HEK293 (cell line): ENCODE measurements at regions not wholly inside any gene's neighbourhood (a gene's known extent, or its start where the extent isn't known, plus 50 kb on each side); places are given as distances from the start of the nearest gene placed in this dataset.

Experiments used
- CTCF ChIA-PET: fragments of 350-600 bp; formaldehyde crosslinking; extraction: SDS; loops from one replicate; lab custom pipeline; 2021; ENCODE audit warnings: antibody characterized with exemption; lab: Yijun Ruan, JAX
- POLR2A ChIA-PET: fragments of 300-600 bp; formaldehyde crosslinking; extraction: SDS; loops from one replicate; lab custom pipeline; 2020; ENCODE audit warnings: antibody characterized with exemption, inconsistent platforms; lab: Yijun Ruan, JAX
- H3K27ac ChIP-seq: fragments of 200-500 bp; sonication (Bioruptor generic); 2 replicates; pipeline ENCODE4 v1.5.1; 2014; ENCODE audit warnings: low read depth, low read length, control low read depth, inconsistent platforms; ENCODE audit errors: extremely low read depth
- H3K36me3 ChIP-seq, 2 experiments: fragments of 200-500 bp in 1 of 2; sonication (Bioruptor generic) in 1 of 2; 1 replicate in 1 of 2; 2 replicates in 1 of 2; pipeline ENCODE4 v1.5.1; 2014 to 2017; ENCODE audit warnings: inconsistent platforms in 2 of 2, low read length in 2 of 2; ENCODE audit not compliant: control insufficient read depth in 2 of 2, insufficient read depth in 1 of 2
- H3K4me1 ChIP-seq: fragments of 200-500 bp; sonication (Bioruptor generic); 2 replicates; pipeline ENCODE4 v1.5.1; 2014; ENCODE audit warnings: mild to moderate bottlenecking, low read length, inconsistent platforms; ENCODE audit not compliant: control insufficient read depth, insufficient read depth
- H3K4me3 ChIP-seq: 2 replicates; pipeline ENCODE4 v1.5.1; 2011; ENCODE audit warnings: low read depth, mild to moderate bottlenecking, control low read depth, low read length, moderate library complexity
- H3K9me3 ChIP-seq: fragments of 200-500 bp; sonication (Bioruptor generic); 2 replicates; pipeline ENCODE4 v1.5.1; 2014; ENCODE audit warnings: low read depth, low read length, inconsistent platforms; ENCODE audit not compliant: control insufficient read depth, insufficient read depth
- KLF1 ChIP-seq: fragments of 450-650 bp; formaldehyde crosslinking; IDR thresholded peaks from 2 replicates; pipeline ENCODE4 v1.5.1; 2016; ENCODE audit warnings: missing biosample characterization, missing genetic modification characterization
- KLF7 ChIP-seq: fragments of 450-650 bp; formaldehyde crosslinking; IDR thresholded peaks from 2 replicates; pipeline ENCODE4 v1.5.1; 2016; ENCODE audit warnings: missing biosample characterization, missing genetic modification characterization, borderline replicate concordance
- SETDB1 ChIP-seq: IDR thresholded peaks from one replicate; pipeline ENCODE4 v1.6.1; 2017; ENCODE audit warnings: mild to moderate bottlenecking, low read length, moderate library complexity, mixed read lengths; ENCODE audit not compliant: insufficient read length
- ZBTB20 ChIP-seq: fragments of 450-650 bp; formaldehyde crosslinking; IDR thresholded peaks from 2 replicates; pipeline ENCODE4 v1.5.1; 2016; ENCODE audit warnings: missing biosample characterization, missing genetic modification characterization
- ZBTB48 ChIP-seq: fragments of 450-650 bp; formaldehyde crosslinking; IDR thresholded peaks from 2 replicates; pipeline ENCODE4 v1.5.1; 2016; ENCODE audit warnings: missing biosample characterization, missing genetic modification characterization
- ZBTB8A ChIP-seq: fragments of 450-650 bp; formaldehyde crosslinking; IDR thresholded peaks from 2 replicates; pipeline ENCODE4 v1.5.1; 2016; ENCODE audit warnings: missing biosample characterization, missing genetic modification characterization
- ZNF223 ChIP-seq: fragments of 450-650 bp; formaldehyde crosslinking; IDR thresholded peaks from 2 replicates; pipeline ENCODE4 v1.5.1; 2016; ENCODE audit warnings: missing biosample characterization, missing genetic modification characterization
- ZNF292 ChIP-seq: fragments of 450-650 bp; formaldehyde crosslinking; IDR thresholded peaks from 2 replicates; pipeline ENCODE4 v1.5.1; 2016; ENCODE audit warnings: low read depth, missing biosample characterization, missing genetic modification characterization, borderline replicate concordance
- ZNF394 ChIP-seq: fragments of 450-650 bp; formaldehyde crosslinking; IDR thresholded peaks from 2 replicates; pipeline ENCODE4 v1.5.1; 2016; ENCODE audit warnings: missing biosample characterization, missing genetic modification characterization, mild to moderate bottlenecking, moderate library complexity, borderline replicate concordance
- ZNF530 ChIP-seq: fragments of 450-650 bp; formaldehyde crosslinking; IDR thresholded peaks from 2 replicates; pipeline ENCODE4 v1.5.1; 2016; ENCODE audit warnings: low read depth, missing biosample characterization, missing genetic modification characterization
- ZNF664 ChIP-seq: fragments of 450-650 bp; formaldehyde crosslinking; IDR thresholded peaks from 2 replicates; pipeline ENCODE4 v1.5.1; 2016; ENCODE audit warnings: missing biosample characterization, missing genetic modification characterization
- ZSCAN16 ChIP-seq: fragments of 450-650 bp; formaldehyde crosslinking; IDR thresholded peaks from 2 replicates; pipeline ENCODE4 v1.5.1; 2016; ENCODE audit warnings: missing biosample characterization, missing genetic modification characterization
- ZXDB ChIP-seq: fragments of 450-650 bp; formaldehyde crosslinking; IDR thresholded peaks from 2 replicates; pipeline ENCODE4 v1.5.1; 2016; ENCODE audit warnings: missing biosample characterization, missing genetic modification characterization
- TF ChIP-seq, protein P1 (sequence below): fragments of 450-650 bp; formaldehyde crosslinking; IDR thresholded peaks from 2 replicates; pipeline ENCODE4 v1.5.1; 2017; ENCODE audit warnings: missing biosample characterization, missing genetic modification characterization
- TF ChIP-seq, protein P2 (sequence below): fragments of 450-650 bp; formaldehyde crosslinking; IDR thresholded peaks from 2 replicates; pipeline ENCODE4 v1.5.1; 2017; ENCODE audit warnings: missing biosample characterization, missing genetic modification characterization
- TF ChIP-seq, protein P3 (sequence below): sonication (generic); formaldehyde crosslinking; IDR thresholded peaks from 2 replicates; pipeline ENCODE4 v1.8.1; 2022; ENCODE audit warnings: mild to moderate bottlenecking, moderate library complexity, missing genetic modification reagents
- TF ChIP-seq, protein P4 (sequence below): fragments of 450-650 bp; formaldehyde crosslinking; conservative IDR thresholded peaks from 2 replicates; pipeline ENCODE4 v1.5.1; 2016; ENCODE audit warnings: low read depth, missing biosample characterization, missing genetic modification characterization
- TF ChIP-seq, protein P5 (sequence below): fragments of 450-650 bp; formaldehyde crosslinking; IDR thresholded peaks from 2 replicates; pipeline ENCODE4 v1.5.1; 2016; ENCODE audit warnings: missing biosample characterization, missing genetic modification characterization, low read depth

DNA sequence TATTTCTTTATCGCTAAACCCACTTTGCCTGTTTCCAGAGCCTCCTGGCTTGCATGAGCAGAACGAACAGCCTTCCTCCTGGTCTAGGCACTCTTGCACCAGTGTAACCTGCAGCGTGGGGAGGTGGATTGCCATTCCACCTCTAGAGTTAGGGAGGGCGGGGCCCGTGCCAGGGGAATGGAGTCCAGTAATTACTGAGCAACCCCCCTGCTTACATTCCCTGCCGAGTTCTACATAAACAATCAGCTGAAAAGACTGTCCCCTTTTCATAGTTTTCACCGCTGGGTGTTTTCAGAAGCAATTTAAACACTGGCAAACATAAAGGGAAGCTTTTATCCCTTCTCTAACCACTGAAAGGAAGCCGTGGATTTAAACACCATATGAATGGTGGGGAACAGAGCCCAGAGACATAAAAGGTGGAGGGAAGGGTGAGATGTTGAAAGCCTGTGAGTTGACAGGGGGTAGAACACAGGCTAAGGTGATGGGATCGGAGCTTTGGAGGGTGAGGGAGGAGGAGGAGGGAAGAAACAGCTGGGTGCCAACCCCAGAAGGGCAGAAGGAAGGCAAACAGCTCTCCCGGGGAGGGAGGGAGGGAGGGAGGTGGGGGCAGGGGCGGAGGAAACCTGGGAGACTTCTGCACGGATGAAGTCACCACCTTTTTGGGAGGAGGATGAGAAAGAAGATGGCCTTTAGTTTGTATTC is 68.0 kb upstream of the WDR26 start (continued):
- TF ChIP-seq, protein P1, sequence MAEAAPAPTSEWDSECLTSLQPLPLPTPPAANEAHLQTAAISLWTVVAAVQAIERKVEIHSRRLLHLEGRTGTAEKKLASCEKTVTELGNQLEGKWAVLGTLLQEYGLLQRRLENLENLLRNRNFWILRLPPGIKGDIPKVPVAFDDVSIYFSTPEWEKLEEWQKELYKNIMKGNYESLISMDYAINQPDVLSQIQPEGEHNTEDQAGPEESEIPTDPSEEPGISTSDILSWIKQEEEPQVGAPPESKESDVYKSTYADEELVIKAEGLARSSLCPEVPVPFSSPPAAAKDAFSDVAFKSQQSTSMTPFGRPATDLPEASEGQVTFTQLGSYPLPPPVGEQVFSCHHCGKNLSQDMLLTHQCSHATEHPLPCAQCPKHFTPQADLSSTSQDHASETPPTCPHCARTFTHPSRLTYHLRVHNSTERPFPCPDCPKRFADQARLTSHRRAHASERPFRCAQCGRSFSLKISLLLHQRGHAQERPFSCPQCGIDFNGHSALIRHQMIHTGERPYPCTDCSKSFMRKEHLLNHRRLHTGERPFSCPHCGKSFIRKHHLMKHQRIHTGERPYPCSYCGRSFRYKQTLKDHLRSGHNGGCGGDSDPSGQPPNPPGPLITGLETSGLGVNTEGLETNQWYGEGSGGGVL (tag by site-specific recombination), result peak; percentile 98
- TF ChIP-seq ZBTB48 (tag by site-specific recombination) (no peak; the same call in 1 of the 2 replicates), ZBTB20 (tag by site-specific recombination) (peak; percentile 11; the same call in 1 of the 2 replicates), ZNF394 (tag by site-specific recombination) (no peak), ZBTB8A (tag by site-specific recombination) (peak; percentile 20)
- TF ChIP-seq, protein P2, sequence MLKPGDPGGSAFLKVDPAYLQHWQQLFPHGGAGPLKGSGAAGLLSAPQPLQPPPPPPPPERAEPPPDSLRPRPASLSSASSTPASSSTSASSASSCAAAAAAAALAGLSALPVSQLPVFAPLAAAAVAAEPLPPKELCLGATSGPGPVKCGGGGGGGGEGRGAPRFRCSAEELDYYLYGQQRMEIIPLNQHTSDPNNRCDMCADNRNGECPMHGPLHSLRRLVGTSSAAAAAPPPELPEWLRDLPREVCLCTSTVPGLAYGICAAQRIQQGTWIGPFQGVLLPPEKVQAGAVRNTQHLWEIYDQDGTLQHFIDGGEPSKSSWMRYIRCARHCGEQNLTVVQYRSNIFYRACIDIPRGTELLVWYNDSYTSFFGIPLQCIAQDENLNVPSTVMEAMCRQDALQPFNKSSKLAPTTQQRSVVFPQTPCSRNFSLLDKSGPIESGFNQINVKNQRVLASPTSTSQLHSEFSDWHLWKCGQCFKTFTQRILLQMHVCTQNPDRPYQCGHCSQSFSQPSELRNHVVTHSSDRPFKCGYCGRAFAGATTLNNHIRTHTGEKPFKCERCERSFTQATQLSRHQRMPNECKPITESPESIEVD (tag by site-specific recombination), result peak; percentile 63; the same call in 1 of the 2 replicates
- TF ChIP-seq, protein P3, sequence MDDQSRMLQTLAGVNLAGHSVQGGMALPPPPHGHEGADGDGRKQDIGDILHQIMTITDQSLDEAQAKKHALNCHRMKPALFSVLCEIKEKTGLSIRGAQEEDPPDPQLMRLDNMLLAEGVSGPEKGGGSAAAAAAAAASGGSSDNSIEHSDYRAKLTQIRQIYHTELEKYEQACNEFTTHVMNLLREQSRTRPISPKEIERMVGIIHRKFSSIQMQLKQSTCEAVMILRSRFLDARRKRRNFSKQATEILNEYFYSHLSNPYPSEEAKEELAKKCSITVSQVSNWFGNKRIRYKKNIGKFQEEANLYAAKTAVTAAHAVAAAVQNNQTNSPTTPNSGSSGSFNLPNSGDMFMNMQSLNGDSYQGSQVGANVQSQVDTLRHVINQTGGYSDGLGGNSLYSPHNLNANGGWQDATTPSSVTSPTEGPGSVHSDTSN (CRISPR knock-in tag), result no peak

DNA sequence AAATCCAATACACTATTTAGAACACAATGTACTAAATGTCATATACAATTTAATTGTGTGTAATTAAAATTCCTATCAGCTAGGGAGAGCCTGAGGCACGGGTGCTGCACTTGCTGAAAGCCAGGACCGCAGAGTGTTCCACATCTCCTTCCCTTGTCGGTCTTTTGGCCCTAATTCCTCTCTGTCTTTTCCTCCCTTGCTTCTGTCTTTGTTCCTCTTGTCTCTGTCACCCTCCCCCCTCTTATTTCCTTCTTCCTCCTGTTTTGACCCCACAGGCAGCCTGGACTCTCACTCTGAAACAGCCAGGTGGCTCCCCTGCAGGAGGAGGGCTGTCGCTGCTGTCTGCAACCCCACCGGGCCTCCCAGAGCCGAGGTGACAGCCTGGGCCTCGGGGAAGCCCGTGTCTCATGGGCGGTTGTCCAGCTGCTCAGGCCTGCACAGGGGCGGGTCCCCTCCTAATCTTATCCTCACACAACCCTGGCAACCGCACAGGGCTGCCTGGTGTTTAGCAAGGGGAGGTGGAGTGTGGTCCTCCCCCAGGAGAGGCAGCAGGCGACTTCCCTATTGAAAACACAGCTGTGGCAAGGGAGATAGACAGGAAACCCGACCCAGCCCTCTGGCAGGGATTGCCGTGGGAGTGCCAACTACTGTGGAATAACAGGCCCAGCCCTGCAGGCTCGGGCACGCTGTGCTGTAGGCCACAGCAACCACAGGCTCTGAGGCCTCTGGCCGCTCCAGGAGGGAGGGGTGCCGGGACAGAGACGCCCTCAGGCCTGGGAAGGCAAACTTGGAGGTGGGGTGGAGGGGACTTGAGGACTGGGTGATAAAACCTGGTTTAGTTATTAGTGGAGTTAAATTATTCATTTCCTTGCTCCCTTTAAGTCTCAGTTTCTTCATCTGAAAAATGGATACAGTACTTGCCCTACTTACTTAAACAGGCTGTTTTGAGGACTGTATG is 68.8 kb upstream of the WDR26 start:
- H3K36me3 ChIP-seq, result no peaks in the 10 kb centered on the region
- no peak overlapping the region; the same call in 1 of the 2 replicates for H3K4me3 ChIP-seq
- peak overlapping the region; percentile 84 for H3K27ac ChIP-seq
- POLR2A ChIA-PET, result interaction anchor here (0.6 to 1.4 kb wide), 5 partner anchors 12 to 693 kb away, joined by 3 to 8 read pairs (median 3); partner anchors contain the start of gene WDR26
- H3K9me3 ChIP-seq, result no peaks in the 10 kb centered on the region
- peaks cover 22% of the 10 kb centered on the region for H3K4me1 ChIP-seq
- CTCF ChIA-PET, result interaction anchor here (0.5 to 5.5 kb wide), 8 partner anchors 8 to 419 kb away, joined by 3 to 50 read pairs (median 3); no protein-coding TSS in a partner anchor
- TF ChIP-seq KLF1 (tag by site-specific recombination) (peak; percentile 99), ZNF223 (peak; percentile 45; the same call in 1 of the 2 replicates), ZNF530 (tag by site-specific recombination) (no peak), ZNF664 (tag by site-specific recombination) (peak; percentile 79; the same call in 1 of the 2 replicates), ZNF292 (tag by site-specific recombination) (no peak), SETDB1 (no peak), ZSCAN16 (tag by site-specific recombination) (0 out of 2 replicates have a peak, but pooled peaks have one; percentile 49), ZXDB (tag by site-specific recombination) (peak; percentile 98), KLF7 (tag by site-specific recombination) (peak; percentile 98; the same call in 1 of the 2 replicates)
- TF ChIP-seq, protein P1 (tag by site-specific recombination), result peak; percentile 76
- TF ChIP-seq, protein P4, sequence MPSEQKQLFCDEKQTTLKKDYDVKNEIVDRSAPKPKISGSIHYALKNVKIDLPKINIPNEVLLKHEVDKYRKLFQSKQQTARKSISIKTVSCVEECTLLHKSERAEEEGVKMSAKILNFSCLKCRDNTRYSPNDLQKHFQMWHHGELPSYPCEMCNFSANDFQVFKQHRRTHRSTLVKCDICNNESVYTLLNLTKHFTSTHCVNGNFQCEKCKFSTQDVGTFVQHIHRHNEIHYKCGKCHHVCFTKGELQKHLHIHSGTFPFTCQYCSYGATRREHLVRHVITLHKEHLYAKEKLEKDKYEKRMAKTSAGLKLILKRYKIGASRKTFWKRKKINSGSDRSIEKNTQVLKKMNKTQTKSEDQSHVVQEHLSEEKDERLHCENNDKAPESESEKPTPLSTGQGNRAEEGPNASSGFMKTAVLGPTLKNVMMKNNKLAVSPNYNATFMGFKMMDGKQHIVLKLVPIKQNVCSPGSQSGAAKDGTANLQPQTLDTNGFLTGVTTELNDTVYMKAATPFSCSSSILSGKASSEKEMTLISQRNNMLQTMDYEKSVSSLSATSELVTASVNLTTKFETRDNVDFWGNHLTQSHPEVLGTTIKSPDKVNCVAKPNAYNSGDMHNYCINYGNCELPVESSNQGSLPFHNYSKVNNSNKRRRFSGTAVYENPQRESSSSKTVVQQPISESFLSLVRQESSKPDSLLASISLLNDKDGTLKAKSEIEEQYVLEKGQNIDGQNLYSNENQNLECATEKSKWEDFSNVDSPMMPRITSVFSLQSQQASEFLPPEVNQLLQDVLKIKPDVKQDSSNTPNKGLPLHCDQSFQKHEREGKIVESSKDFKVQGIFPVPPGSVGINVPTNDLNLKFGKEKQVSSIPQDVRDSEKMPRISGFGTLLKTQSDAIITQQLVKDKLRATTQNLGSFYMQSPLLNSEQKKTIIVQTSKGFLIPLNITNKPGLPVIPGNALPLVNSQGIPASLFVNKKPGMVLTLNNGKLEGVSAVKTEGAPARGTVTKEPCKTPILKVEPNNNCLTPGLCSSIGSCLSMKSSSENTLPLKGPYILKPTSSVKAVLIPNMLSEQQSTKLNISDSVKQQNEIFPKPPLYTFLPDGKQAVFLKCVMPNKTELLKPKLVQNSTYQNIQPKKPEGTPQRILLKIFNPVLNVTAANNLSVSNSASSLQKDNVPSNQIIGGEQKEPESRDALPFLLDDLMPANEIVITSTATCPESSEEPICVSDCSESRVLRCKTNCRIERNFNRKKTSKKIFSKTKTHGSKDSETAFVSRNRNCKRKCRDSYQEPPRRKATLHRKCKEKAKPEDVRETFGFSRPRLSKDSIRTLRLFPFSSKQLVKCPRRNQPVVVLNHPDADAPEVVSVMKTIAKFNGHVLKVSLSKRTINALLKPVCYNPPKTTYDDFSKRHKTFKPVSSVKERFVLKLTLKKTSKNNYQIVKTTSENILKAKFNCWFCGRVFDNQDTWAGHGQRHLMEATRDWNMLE (tag by site-specific recombination), result no peak; the same call in 1 of the 2 replicates
- TF ChIP-seq, protein P5, sequence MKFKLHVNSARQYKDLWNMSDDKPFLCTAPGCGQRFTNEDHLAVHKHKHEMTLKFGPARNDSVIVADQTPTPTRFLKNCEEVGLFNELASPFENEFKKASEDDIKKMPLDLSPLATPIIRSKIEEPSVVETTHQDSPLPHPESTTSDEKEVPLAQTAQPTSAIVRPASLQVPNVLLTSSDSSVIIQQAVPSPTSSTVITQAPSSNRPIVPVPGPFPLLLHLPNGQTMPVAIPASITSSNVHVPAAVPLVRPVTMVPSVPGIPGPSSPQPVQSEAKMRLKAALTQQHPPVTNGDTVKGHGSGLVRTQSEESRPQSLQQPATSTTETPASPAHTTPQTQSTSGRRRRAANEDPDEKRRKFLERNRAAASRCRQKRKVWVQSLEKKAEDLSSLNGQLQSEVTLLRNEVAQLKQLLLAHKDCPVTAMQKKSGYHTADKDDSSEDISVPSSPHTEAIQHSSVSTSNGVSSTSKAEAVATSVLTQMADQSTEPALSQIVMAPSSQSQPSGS, result no peak
